ENCODE measurements at regions not wholly inside any gene's neighbourhood (a gene's known extent, or its start where the extent isn't known, plus 50 kb on each side); places are given as distances from the start of the nearest gene placed in this dataset.

GRCh38 chr12:17108877-17109541, 503.0 kb upstream of the LMO3 start:
- no peak for TF ChIP-seq CTCF (conservative IDR thresholded peaks at IDR 0.05; ENCODE audit: low read length)
- no peak for TF ChIP-seq EZH2phosphoT487 (IDR thresholded peaks at IDR 0.05; ENCODE audit: borderline replicate concordance)
